ENCODE measurements at regions not wholly inside any gene's neighbourhood (a gene's known extent, or its start where the extent isn't known, plus 50 kb on each side); places are given as distances from the start of the nearest gene placed in this dataset.
"Not testable (repeated sequence)": the region's sequence is repeated elsewhere in the genome, so short reads cannot be mapped to it uniquely, and the experiment has no call there.

DNA sequence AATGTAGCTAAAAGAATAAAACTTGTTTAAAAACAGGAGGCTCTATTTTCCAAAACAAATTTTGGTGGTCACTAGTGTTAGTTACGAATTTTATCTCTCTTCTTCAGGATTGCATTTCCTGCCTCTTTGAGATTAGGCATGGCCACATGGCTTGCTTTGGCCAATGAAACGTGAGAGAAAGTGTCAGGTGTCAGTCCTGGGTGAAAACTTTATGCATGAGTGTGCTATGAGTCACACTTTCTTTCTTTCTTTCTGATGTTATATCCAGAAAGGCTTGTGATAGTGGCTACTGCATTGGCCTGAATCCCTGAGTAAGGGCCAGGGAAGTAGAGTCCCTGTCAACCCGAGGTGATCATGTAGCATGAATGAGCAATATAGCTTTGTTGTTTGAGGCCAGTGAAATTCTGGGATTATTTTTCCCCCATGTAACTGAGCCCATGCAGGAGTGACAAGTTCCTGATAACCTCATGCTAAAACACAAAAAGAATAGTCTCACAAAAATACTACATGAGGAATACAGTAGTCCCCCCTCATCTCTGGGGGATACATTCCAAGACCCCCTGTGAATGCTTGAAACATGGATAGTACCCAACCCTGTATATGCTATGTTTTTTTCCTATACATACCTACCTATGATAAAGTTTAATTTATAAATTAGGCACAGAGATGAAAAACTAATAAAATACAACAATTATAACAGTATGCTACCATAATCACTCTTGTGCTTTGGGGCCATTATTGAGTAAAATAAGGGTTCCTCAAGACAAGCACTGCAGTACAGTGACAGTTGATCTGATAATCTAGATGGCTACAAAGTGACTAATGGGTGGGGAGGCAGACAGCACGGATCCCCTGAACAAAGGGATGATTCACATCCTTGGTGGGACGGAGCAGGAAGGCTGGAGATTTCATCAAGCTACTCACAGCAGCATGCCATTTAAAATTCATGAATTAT lies 109.5 kb downstream of the CDC42EP3 start:
- Histone ChIP-seq H3K4me3 (ENCODE audit: insufficient read depth, low read depth, low read length) (no peak overlapping the region), H3K27me3 (ENCODE audit: control insufficient read depth, insufficient read depth, low read length) (no peaks in the 10 kb centered on the region), H3K36me3 (replicated peaks; ENCODE audit: control insufficient read depth, insufficient read depth, low read length) (no peaks in the 10 kb centered on the region)
- DNase-seq: no peak

DNA sequence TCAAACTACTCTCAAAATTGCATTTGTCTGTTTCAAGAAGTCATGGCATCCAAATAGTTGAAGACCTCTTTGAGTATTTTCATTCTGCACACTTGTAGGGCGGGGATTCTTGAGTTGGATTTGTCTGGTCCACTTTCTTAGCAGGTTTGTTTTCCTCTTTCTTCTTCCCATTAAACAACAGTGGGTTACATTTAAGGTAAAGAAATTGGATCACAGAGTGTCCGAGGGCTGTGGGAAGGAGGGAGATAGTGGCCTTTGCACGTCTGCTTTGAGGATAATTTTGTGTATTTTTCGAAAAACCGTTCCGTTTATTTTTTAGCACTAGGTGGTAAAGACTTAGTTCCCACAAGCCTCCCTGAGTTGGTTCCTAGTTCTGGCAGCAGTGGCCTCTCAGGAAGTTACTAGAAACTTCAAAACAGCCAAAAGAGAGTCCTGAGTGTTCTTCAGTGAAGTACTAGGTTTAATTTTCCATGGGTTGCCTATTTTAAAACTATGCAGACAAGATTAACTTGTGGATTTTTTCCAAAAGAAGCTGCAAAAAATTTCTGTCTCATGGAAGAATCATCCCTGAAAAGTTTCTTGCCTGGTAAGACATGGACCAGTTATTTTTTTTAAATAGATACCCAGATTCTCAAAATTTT lies 107.9 kb downstream of the CDC42EP3 start:
- Histone ChIP-seq H3K36me3 (replicated peaks; ENCODE audit: control insufficient read depth, insufficient read depth, low read length) (no peaks in the 10 kb centered on the region), H3K27me3 (ENCODE audit: control insufficient read depth, insufficient read depth, low read length) (no peaks in the 10 kb centered on the region), H3K4me3 (ENCODE audit: insufficient read depth, low read depth, low read length) (no peak overlapping the region)
- no peak for DNase-seq

DNA sequence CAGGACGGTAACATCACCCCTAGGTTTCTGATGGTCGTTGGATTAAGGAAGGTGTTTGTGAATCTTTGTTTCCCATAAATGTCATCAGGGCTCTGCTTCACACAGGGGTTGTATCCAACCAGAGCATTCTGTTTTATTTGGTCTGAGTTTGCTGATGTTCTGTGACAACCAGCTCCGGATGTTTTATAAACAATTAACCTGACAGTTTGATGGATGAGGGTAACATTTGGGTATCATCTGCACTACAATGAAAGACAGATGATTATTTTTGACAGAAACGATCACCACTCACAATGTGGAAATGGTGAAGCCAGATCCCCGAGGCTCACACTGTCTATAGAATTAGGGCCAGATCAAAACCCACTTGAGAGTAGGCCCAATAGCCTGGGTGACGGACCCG lies 107.1 kb downstream of the CDC42EP3 start:
- Histone ChIP-seq H3K36me3 (replicated peaks; ENCODE audit: control insufficient read depth, insufficient read depth, low read length) (no peaks in the 10 kb centered on the region), H3K4me3 (ENCODE audit: insufficient read depth, low read depth, low read length) (no peak overlapping the region), H3K27me3 (ENCODE audit: control insufficient read depth, insufficient read depth, low read length) (no peaks in the 10 kb centered on the region)
- no peak for DNase-seq

DNA sequence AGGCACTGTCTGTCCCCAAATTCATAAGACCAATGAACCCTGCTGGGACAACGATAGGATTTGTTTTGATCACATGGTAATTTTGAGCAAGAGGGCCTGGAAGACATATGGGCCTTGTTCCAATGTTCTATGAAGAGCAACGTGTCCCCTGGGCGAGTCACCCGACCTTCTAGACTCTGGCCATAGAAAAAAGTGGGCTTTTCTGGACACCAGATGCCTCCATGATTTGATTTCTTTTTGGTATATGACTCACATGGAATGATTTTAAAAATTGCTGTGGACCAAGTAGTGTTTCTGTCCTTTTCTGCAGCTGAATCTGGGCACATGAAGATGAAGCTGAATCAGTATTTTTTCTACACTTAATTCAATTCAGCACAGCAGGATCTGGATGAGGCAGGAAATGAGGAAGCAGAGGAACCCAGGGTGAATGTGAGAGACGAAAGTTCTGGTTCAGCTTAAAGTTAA lies 104.9 kb downstream of the CDC42EP3 start:
- no peak for DNase-seq
- H3K4me3 ChIP-seq (ENCODE audit: insufficient read depth, low read depth, low read length): no peak overlapping the region
- no peaks in the 10 kb centered on the region for H3K36me3 ChIP-seq (replicated peaks; ENCODE audit: control insufficient read depth, insufficient read depth, low read length)
- H3K27me3 ChIP-seq (ENCODE audit: control insufficient read depth, insufficient read depth, low read length): no peaks in the 10 kb centered on the region

DNA sequence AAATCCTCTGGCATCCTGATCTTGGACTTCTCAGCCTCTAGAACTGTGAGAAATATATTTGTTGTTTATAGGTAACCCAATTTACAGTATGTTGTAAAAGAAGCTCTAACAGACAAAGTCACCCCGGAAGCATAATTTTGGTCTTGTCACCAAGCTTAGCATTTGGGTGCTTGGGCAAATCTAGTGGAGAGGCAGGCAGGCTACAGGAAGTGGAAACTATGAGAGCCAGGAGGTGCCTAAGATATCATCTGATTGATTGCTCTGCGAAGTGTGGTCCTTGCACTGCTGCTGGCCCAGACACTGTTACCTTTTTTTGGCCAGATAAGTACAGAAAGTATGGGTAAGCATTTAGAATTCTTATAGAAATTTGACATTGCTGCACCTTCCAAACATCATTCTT lies 102.9 kb downstream of the CDC42EP3 start:
- no peaks in the 10 kb centered on the region for H3K27me3 ChIP-seq (ENCODE audit: control insufficient read depth, insufficient read depth, low read length)

DNA sequence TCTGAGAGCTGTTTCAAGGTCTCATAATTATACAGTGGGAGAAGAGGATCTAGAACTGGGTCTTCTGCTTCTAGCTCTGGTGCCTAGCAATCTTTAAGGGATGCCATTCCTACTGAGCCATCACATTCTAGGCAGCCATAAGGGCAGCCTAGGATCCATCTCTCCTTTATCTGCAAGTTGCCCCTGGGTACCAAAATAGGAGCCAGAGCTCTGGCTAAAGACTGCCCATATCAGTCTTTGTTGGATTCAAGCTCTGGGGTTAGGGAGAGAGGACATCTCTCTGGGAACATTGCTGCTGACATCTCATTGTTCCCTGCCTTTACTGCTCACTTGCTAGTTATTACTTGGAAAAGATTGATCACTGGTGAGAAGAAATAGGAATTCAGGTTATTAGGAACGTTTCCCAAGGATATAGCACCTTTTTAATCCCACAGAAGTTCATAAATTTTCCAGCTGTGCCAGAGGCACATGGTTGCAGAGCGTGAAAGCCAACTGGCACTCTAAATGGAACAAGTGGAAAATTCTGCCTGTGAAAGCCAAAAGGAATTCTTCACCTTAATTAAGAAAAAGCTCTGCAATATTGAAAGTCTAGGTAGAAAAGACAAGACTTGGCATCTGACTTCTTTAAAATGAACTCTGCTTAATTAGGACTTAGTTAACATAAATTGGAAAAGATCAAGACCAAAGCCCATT lies 102.2 kb downstream of the CDC42EP3 start:
- no peak for DNase-seq
- no peaks in the 10 kb centered on the region for H3K27me3 ChIP-seq (ENCODE audit: control insufficient read depth, insufficient read depth, low read length)
- H3K36me3 ChIP-seq (replicated peaks; ENCODE audit: control insufficient read depth, insufficient read depth, low read length): no peaks in the 10 kb centered on the region
- no peak overlapping the region for H3K4me3 ChIP-seq (ENCODE audit: insufficient read depth, low read depth, low read length)

More for the DNA sequence above, 102.9 kb downstream of the CDC42EP3 start:
- Histone ChIP-seq H3K36me3 (replicated peaks; ENCODE audit: control insufficient read depth, insufficient read depth, low read length) (no peaks in the 10 kb centered on the region), H3K4me3 (ENCODE audit: insufficient read depth, low read depth, low read length) (no peak overlapping the region)
- no peak for DNase-seq

DNA sequence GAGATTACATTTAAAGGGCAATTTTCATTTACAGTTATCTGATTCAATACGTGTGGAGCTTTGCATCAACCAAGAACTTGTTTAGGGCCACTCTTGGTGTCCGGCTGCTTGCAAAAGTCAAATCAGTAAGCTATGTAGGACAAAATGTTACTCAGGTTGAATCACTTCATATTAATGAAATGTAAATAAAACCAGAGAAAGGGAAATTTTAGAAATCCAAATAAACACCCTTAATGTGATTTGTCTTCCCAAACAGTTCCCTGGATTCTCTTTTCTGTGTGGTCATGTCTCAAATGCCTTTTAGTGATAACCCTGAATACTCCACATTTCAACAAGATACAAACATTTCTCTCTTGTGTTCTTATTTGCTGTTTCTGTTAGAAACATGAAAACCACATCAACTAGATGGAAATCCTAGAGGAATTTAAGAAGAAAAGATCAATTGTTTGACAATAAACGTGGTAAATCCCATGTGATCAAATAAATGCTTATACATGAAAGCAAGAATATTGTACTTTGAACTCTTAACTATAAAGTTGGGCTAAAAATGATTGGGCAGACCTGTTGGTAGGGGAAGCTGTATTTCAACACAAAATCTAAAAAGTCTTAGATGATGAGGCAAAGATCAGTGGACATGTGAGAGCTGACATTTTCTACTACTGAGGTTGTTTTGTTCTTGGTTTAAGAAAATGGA lies 101.3 kb downstream of the CDC42EP3 start:
- H3K27me3 ChIP-seq (ENCODE audit: control insufficient read depth, insufficient read depth, low read length): no peaks in the 10 kb centered on the region
- no peak overlapping the region for H3K4me3 ChIP-seq (ENCODE audit: insufficient read depth, low read depth, low read length)
- no peaks in the 10 kb centered on the region for H3K36me3 ChIP-seq (replicated peaks; ENCODE audit: control insufficient read depth, insufficient read depth, low read length)
- no peak for DNase-seq

DNA sequence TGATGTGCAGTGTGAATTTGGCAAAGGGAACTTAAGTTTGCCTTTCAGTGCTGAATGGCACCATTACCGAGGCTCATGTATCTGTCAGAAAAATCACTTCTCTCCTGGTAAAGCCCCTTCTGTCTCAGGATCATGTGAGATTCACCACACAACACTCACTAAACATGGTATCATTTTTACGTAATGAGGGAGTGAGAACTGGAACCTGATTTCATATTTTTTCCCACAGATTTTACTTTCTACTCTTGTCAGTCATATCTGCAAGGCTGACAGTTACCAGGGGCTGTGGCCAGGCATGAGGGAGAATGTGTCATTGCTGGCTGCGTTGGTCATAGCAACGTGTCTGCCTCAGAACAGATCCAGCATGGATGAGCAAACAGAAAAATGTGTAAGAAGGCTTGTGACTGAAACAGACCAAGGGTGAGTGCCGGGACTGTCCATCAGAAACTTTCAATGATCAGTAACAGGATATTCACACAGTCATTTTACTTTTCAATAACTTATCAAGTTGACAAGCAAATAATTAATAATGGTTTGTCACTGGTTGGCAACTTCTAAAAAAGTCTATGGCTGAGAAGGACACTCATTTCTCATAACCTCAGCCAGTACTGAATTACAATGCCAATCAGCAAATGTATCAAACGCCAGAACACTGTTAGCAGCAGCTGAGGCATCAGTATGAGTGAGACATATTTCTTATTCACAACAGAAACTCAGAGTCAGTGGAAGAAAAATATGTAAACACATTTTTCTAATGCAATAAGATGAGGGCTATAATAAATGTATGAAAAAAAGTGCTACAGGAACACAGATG lies 100.5 kb downstream of the CDC42EP3 start:
- no peaks in the 10 kb centered on the region for H3K27me3 ChIP-seq (ENCODE audit: control insufficient read depth, insufficient read depth, low read length)
- H3K4me3 ChIP-seq (ENCODE audit: insufficient read depth, low read depth, low read length): no peak overlapping the region
- no peaks in the 10 kb centered on the region for H3K36me3 ChIP-seq (replicated peaks; ENCODE audit: control insufficient read depth, insufficient read depth, low read length)
- no peak for DNase-seq

DNA sequence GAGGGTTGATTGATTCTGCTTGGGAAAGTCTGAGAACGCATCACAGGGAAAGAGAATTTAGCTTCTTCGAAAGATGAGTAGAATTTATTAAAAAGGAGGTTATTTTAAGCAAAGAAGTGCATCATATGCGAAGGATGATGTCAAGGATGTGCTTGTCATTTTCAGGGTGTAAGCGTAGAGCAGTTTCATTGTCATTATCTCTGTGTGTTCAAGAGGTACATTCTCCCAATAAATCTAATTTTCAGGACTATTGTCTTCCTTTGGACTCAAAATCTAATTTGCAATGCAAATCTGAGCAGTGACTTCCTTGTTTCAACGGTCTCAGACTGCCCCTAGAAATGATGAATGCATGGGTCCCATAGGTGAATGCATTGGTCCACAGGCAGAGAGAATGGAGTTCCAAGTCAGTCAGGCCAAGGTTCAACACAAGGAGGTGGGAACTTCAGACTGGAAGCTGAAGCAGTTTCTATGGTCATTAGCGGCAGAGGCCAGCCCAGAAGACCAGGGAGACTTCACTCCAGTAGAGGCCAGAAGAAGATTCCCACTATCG lies 99.8 kb downstream of the CDC42EP3 start:
- DNase-seq: no peak
- no peaks in the 10 kb centered on the region for H3K36me3 ChIP-seq (replicated peaks; ENCODE audit: control insufficient read depth, insufficient read depth, low read length)
- no peak overlapping the region for H3K4me3 ChIP-seq (ENCODE audit: insufficient read depth, low read depth, low read length)
- H3K27me3 ChIP-seq (ENCODE audit: control insufficient read depth, insufficient read depth, low read length): no peaks in the 10 kb centered on the region

DNA sequence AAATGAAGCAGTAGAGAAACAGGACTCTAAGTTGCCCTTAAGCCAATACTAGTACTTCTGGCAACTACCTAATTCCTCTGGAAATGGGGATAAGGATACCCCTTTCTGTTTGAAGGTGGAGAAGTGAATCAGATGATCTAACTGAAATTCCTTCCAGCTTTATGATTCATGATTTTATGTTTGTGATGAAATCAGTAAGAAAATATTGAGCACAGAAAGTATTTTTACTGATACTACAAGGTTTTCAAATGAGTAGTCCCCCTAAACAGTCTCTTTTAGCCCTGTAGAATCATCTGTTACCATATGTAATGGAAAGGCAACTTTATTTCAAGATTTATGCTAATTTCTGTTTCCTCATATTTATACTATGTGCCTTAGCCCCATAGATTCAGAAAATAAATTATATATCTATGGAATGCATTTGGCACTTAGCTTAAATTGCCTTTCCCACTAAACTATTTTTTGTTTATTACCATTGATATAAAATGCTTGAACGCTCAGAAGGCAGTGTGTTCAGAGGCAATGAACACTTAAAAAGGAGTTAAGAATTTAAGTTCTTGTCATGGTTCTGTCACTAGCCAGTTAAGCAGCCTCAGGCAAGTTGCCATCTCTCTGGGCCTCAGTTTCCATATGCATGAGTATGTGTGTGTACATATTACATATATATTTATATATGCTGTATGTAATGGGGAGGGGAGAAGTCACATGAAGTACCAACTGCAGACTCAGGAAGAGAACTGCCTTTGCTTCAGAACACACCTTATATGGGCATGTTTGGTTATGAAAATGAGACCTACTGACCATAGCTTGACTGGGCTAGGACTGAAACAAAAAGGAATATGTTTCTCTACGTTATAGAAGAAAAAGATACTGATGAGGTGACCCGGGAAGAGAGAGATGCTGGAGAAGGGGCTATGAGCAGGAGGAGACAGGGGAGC lies 97.7 kb downstream of the CDC42EP3 start:
- no peaks in the 10 kb centered on the region for H3K27me3 ChIP-seq (ENCODE audit: control insufficient read depth, insufficient read depth, low read length)
- no peak for DNase-seq
- no peaks in the 10 kb centered on the region for H3K36me3 ChIP-seq (replicated peaks; ENCODE audit: control insufficient read depth, insufficient read depth, low read length)
- no peak overlapping the region for H3K4me3 ChIP-seq (ENCODE audit: insufficient read depth, low read depth, low read length)

DNA sequence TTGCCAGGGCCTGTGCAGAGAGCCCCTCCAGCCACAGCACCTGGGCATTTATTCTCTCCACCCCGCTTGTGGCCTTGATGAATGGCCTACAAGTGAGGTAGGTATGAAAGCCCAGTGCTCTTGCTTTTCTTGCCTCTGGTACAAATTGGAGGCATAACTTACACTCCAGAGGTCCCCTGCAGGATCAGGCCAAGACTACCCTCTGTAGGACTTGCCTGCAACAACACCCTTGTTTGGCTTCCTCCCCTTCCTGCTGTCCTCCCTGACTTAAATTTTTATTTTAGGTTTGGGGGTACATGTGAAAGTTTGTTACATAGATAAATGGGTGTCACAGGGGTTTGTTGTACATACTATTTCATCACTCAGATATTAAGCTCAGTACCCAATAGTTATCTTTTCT lies 95.7 kb downstream of the CDC42EP3 start:
- no peaks in the 10 kb centered on the region for H3K27me3 ChIP-seq (ENCODE audit: control insufficient read depth, insufficient read depth, low read length)
- no peak for DNase-seq
- H3K36me3 ChIP-seq (replicated peaks; ENCODE audit: control insufficient read depth, insufficient read depth, low read length): no peaks in the 10 kb centered on the region
- H3K4me3 ChIP-seq (ENCODE audit: insufficient read depth, low read depth, low read length): no peak overlapping the region

DNA sequence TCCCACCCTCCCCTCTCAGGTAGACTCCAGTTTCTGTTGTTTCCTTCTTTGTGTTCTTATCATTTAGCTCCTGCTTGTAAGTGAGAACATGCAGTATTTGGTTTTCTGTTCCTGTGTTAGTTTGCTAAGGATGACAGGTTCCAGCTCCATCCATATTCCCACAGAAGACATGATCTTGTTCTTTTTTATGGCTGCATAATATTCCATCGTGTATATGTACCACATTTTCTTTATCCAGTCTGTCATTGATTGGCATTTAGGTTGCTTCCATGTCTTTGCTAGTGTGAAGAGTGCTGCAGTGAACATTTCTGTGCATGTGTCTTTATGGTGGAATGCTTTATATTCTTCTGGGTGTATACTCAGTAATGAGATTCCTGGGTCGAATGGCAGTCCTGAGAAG lies 95.2 kb downstream of the CDC42EP3 start:
- not testable (repeated sequence) for H3K27me3 ChIP-seq (ENCODE audit: control insufficient read depth, insufficient read depth, low read length); H3K36me3 ChIP-seq (replicated peaks; ENCODE audit: control insufficient read depth, insufficient read depth, low read length); H3K4me3 ChIP-seq (ENCODE audit: insufficient read depth, low read depth, low read length); DNase-seq

DNA sequence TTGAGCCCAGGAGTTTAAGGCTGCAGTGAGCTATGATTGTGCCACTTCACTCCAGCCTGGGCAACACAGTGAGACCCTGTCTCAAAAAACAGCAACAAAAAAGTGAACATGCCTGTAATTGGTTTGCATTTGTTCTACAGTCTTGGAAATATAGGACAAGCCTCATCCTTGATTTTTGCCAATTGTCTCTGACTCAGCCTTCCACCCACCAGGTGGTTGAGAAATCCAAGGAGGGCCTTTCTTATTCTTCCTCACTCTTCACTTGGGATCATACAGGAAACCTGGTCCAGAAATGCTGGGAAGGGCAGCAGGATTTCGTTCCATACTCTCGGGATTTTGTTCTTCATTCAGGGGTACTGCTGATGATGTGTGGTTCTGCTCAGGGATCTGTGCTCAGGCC lies 94.6 kb downstream of the CDC42EP3 start:
- DNase-seq: no peak
- no peak overlapping the region for H3K4me3 ChIP-seq (ENCODE audit: insufficient read depth, low read depth, low read length)
- H3K36me3 ChIP-seq (replicated peaks; ENCODE audit: control insufficient read depth, insufficient read depth, low read length): no peaks in the 10 kb centered on the region
- H3K27me3 ChIP-seq (ENCODE audit: control insufficient read depth, insufficient read depth, low read length): no peaks in the 10 kb centered on the region

Measured in H7 (cell line).